ENCODE measurements at regions not wholly inside any gene's neighbourhood (a gene's known extent, or its start where the extent isn't known, plus 50 kb on each side); places are given as distances from the start of the nearest gene placed in this dataset.

DNA sequence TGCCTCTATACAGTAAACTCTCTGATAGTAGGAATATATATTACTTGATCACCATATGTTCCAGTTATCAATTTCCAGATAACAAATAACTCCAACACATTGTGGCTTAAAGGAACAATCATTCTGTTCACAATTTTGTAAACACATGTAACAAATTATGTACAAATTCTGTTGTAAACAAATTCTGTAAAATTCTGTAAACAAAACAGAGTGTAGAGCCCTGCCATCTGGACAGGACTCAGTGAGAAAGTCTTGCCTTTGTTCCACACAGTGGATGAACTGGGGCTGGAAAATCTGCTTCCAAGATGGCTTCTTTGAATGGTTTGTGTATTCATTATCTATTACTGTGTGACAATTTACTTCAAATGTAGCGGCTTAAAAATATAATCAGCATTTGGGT is 69.0 kb upstream of the LRRC7 start:
- WGBS, 2 donors = 82 to 83% methylated on average over 1 of the region's 1 CpG
- FAIRE-seq (no peak), DNase-seq (no peak), ATAC-seq (no peak)
- no peak overlapping the region for H3K27ac ChIP-seq
- H3K27me3 ChIP-seq = no peaks in the 10 kb centered on the region
- H3K4me3 ChIP-seq = no peak overlapping the region
- no peaks in the 10 kb centered on the region for H3K36me3 ChIP-seq
- TF ChIP-seq, protein P1, sequence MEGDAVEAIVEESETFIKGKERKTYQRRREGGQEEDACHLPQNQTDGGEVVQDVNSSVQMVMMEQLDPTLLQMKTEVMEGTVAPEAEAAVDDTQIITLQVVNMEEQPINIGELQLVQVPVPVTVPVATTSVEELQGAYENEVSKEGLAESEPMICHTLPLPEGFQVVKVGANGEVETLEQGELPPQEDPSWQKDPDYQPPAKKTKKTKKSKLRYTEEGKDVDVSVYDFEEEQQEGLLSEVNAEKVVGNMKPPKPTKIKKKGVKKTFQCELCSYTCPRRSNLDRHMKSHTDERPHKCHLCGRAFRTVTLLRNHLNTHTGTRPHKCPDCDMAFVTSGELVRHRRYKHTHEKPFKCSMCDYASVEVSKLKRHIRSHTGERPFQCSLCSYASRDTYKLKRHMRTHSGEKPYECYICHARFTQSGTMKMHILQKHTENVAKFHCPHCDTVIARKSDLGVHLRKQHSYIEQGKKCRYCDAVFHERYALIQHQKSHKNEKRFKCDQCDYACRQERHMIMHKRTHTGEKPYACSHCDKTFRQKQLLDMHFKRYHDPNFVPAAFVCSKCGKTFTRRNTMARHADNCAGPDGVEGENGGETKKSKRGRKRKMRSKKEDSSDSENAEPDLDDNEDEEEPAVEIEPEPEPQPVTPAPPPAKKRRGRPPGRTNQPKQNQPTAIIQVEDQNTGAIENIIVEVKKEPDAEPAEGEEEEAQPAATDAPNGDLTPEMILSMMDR (IDR thresholded peaks at IDR 0.05) = no peak
- intact Hi-C loops (cut with DNase I) = no loop called here
- no peaks in the 10 kb centered on the region for H3K9me3 ChIP-seq
- H3K4me1 ChIP-seq = no peaks in the 10 kb centered on the region

DNA sequence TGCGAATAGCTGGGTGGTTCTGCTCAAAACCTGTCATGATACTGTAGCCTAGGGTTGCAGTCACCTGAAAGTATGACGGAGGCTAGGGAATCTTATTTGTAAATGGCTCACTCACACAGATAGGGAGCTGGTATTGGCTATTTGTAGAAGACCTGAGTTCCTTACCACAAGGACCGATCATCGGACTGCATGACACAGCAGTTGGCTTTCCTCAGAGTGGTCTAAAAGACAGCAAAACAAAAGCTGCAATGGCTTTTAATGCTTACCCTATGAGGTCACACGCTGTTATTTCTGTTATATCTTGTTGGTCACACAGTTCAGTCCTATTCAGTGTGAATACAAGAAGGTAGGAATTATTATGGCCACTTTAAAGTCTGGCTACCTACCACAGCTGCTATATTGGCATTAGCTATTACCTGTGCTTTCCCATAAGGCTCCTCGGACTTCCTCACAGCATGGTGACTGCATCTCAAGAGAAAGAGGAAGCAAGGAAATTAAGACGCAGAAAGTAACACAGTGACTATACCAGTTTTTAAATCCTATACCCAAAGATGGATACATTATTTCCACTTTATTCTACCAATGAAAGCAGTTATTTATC is 68.4 kb upstream of the LRRC7 start:
- ATAC-seq = no peak
- no peak for DNase-seq
- FAIRE-seq = no peak
- no peak overlapping the region for H3K4me3 ChIP-seq
- H3K27ac ChIP-seq = no peak overlapping the region
- no peaks in the 10 kb centered on the region for H3K4me1 ChIP-seq
- no peaks in the 10 kb centered on the region for H3K27me3 ChIP-seq
- 81 to 86% methylated on average over 7 of the region's 7 CpGs for WGBS, 2 donors
- TF ChIP-seq, protein P1 (IDR thresholded peaks at IDR 0.05) = no peak
- intact Hi-C loops (cut with DNase I) = no loop called here
- H3K36me3 ChIP-seq = no peaks in the 10 kb centered on the region
- H3K9me3 ChIP-seq = no peaks in the 10 kb centered on the region

DNA sequence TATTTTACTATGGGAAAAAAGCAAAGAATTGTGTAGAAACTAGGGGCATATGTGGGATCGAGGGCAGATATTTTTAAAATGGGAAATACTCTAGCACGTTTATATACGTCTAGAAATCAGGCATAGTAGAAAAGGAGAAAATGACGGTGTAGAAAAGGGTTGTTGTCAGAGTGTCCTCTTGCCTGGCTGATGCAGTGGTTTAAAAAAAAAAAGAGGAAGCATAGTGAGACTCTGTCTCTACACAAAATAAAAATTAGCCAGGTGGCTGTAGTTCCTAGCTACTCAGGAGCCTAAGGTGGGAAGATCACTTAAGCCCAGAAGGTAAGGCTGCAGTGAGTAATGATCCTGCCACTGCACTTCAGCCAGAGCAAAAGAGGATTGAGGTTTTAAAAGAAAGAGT is 64.7 kb upstream of the LRRC7 start:
- Histone ChIP-seq H3K27ac (no peak overlapping the region), H3K36me3 (no peaks in the 10 kb centered on the region), H3K4me1 (no peaks in the 10 kb centered on the region), H3K4me3 (no peak overlapping the region), H3K27me3 (no peaks in the 10 kb centered on the region), H3K9me3 (no peaks in the 10 kb centered on the region)
- FAIRE-seq (no peak), ATAC-seq (no peak), DNase-seq (no peak)
- TF ChIP-seq, protein P1 (IDR thresholded peaks at IDR 0.05) = no peak
- WGBS, 2 donors = 56 to 60% methylated on average over 4 of the region's 4 CpGs
- intact Hi-C loops (cut with DNase I) = no loop called here

DNA sequence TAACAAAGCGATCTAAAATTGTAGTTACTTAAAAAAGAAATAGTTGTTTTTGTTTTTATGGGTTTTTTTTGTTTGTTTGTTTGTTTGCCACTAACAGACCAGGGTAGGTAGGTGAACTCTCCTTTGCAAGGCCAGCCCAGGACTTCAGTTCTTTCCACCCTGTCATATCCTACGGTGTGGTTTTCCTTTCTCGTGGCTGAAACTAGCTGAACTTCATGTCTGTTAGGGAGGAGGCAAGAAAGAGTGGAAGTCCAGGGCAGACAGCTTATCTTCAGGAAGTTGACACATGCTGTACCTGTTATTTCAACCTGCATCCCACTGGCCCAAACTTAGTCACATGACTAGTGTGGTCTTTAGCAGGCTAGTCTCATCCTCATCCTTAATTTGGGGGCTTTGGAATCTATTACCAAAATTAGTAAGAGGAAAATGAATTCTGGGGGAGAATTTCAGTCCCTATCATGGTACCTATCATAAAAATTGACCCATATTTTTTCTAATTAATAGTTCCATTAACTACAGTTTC is 62.9 kb upstream of the LRRC7 start:
- no peak for FAIRE-seq

DNA sequence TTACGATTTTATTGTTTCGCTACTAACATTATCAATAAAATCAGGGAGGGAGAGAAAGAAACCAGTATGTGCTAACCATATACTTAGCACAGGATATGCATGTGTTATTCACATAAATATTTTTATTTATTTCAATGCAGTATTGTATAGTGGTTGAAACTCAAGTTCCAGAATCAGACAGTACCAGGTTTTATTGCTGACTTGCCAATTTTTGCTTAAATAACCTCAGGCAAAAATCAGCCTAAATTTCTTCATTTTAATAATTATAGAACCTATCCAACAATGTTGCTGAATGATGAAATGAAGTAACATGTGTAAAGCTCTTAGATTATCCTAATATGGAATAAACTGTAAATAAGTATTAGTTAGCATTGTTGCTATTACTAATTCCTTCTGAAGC is 61.4 kb upstream of the LRRC7 start:
- 90 to 91% methylated on average over 2 of the region's 2 CpGs for WGBS, 2 donors
- no peak for ATAC-seq

More for the DNA sequence above, 62.9 kb upstream of the LRRC7 start:
- H3K4me1 ChIP-seq = no peaks in the 10 kb centered on the region
- intact Hi-C loops (cut with DNase I) = no loop called here
- H3K36me3 ChIP-seq = no peaks in the 10 kb centered on the region
- no peak overlapping the region for H3K4me3 ChIP-seq
- no peaks in the 10 kb centered on the region for H3K9me3 ChIP-seq
- no peak overlapping the region for H3K27ac ChIP-seq
- ATAC-seq (no peak), DNase-seq (no peak)
- 59 to 60% methylated on average over 3 of the region's 3 CpGs for WGBS, 2 donors
- TF ChIP-seq, protein P1 (IDR thresholded peaks at IDR 0.05) = no peak
- no peaks in the 10 kb centered on the region for H3K27me3 ChIP-seq

More for the DNA sequence above, 61.4 kb upstream of the LRRC7 start:
- FAIRE-seq (no peak), DNase-seq (no peak)
- intact Hi-C loops (cut with DNase I) = no loop called here
- H3K4me1 ChIP-seq = no peaks in the 10 kb centered on the region
- no peak overlapping the region for H3K4me3 ChIP-seq
- H3K27me3 ChIP-seq = no peaks in the 10 kb centered on the region
- no peaks in the 10 kb centered on the region for H3K36me3 ChIP-seq
- no peak overlapping the region for H3K27ac ChIP-seq
- H3K9me3 ChIP-seq = no peaks in the 10 kb centered on the region
- TF ChIP-seq, protein P1 (IDR thresholded peaks at IDR 0.05) = no peak

Measured in pancreas (tissue), 10 donors.